Heart left ventricle (tissue), 13 donors: ENCODE measurements at regions not wholly inside any gene's neighbourhood (a gene's known extent, or its start where the extent isn't known, plus 50 kb on each side); places are given as distances from the start of the nearest gene placed in this dataset.

ENCODE experiments used
- CTCF ChIP-seq, 12 donors: fragments of 200-600 bp; sonication (generic) in 4 of 12; IDR thresholded peaks; one replicate each; pipeline versions ENCODE4 v1.5.0 to v1.8.0; 2018 to 2022; ENCODE audit warnings: antibody characterized with exemption in 12 of 12, mild to moderate bottlenecking in 5 of 12
- POLR2A ChIP-seq, 2 donors: fragments of 450-650 bp; IDR thresholded peaks; one replicate each; pipeline ENCODE4 v1.6.1; 2017; ENCODE audit warnings: antibody characterized with exemption in 2 of 2, mild to moderate bottlenecking in 2 of 2, moderate library complexity in 2 of 2
- donor health status: ischemic (EF 13 %, LVEDD 7.1; RV severe dilation, severe dysfunction).
- donor health status: DM: no; HTN: yes; CAD: no.
- donor health status: DM: no; HTN: no; CAD: no.
- donor health status: ischemic (EF 25% LVEDD 6.9; RV normal size, moderate dysfunction).
- donor health status: ischemic (EF 25% LVEDD 5.7; RV mildly dilated, moderate dysfunction).
- donor health status: ischemic (EF 35%, LVEDD 5.7; RV mildly dilated, moderate dysfunction).
- donor health status: nonischemic (EF 11% LVEDD 7.7; RV severe dilation, severe dysfunction).
- donor health status: DM: yes; HTN: yes; CAD: no.
- donor health status: PGD.
- donor health status: ischemic (EF 29% LVEDD 5.4; RV normal size, mild dysfunction).
- donor health status: nonischemic (EF 23%, LVEDD 6.1; RV moderate dilation, normal function).

GRCh38 chr10:63702092-63702491 lies 180.9 kb downstream of the REEP3 start:
- no peak for TF ChIP-seq CTCF (IDR thresholded peaks at IDR 0.05)
- no peak for TF ChIP-seq POLR2A (IDR thresholded peaks at IDR 0.05)
